Endothelial cell of umbilical vein (primary cell): ENCODE measurements at regions not wholly inside any gene's neighbourhood (a gene's known extent, or its start where the extent isn't known, plus 50 kb on each side); places are given as distances from the start of the nearest gene placed in this dataset.

ENCODE experiments used
- BruUV-seq: library from RNA; stranded (reverse); fragments of 400-500 nt; replicated peaks from 2 replicates; lab custom pipeline; 2021; lab: Mats Ljungman, UMichigan
- CTCF ChIA-PET: fragments of 300-600, 350-600 bp; sonication (Branson Sonifier 250); formaldehyde crosslinking; loops from one replicate; lab custom pipeline; 2021; ENCODE audit warnings: antibody characterized with exemption, inconsistent platforms; lab: Charles Lee
- POLR2A ChIA-PET: fragments of 300-600, 350-600 bp; sonication (Branson Sonifier 250); formaldehyde crosslinking; loops from one replicate; lab custom pipeline; 2021; ENCODE audit warnings: antibody characterized with exemption, inconsistent platforms; lab: Charles Lee
- DNase-seq: peaks from one replicate; pipeline ENCODE4 v3.0.0-alpha.2; 2011; ENCODE audit warnings: low read depth, low spot score
- FAIRE-seq: peaks from 2 replicates; lab custom pipeline; 2011; peaks lifted over from hg19 to GRCh38; lab: Jason Lieb, UNC
- H2AFZ ChIP-seq: 2 replicates; pipeline ENCODE4 v1.6.0; 2012; ENCODE audit warnings: low read depth, low read length, control low read depth, inconsistent platforms
- H3K27ac ChIP-seq: 2 replicates; pipeline ENCODE4 v1.5.1; 2011; ENCODE audit warnings: low read depth, mild to moderate bottlenecking, control low read depth, low read length, moderate library complexity; ENCODE audit not compliant: insufficient read depth
- H3K27me3 ChIP-seq, 2 experiments: 2 replicates each; pipeline versions ENCODE4 v1.6.0 to v1.6.1; 2011; ENCODE audit warnings: low read length in 2 of 2, mixed read lengths in 1 of 2; ENCODE audit not compliant: control insufficient read depth in 2 of 2, insufficient read depth in 2 of 2
- H3K36me3 ChIP-seq, 2 experiments: 2 replicates in 1 of 2; 3 replicates in 1 of 2; pipeline ENCODE4 v1.5.1; 2011; ENCODE audit warnings: low read length in 2 of 2, mild to moderate bottlenecking in 1 of 2, moderate library complexity in 1 of 2; ENCODE audit not compliant: control insufficient read depth in 2 of 2, insufficient read depth in 2 of 2; ENCODE audit errors: extremely low read depth in 1 of 2
- H3K4me1 ChIP-seq: 3 replicates; pipeline ENCODE4 v1.5.1; 2011; ENCODE audit warnings: mild to moderate bottlenecking, low read length; ENCODE audit not compliant: control insufficient read depth, insufficient read depth; ENCODE audit errors: extremely low read depth
- H3K4me2 ChIP-seq: 2 replicates; pipeline ENCODE4 v1.6.1; 2011; ENCODE audit warnings: low read length, control low read depth, mixed read lengths; ENCODE audit not compliant: insufficient read depth
- H3K4me3 ChIP-seq, 3 experiments: fragments of 200-600 bp in 1 of 3; sonication (generic), shearing (Covaris generic) in 1 of 3; replicated peaks in 1 of 3; 2 replicates each; pipeline ENCODE4 v1.5.1; 2011 to 2016; ENCODE audit warnings: control low read depth in 3 of 3, low read length in 3 of 3, mild to moderate bottlenecking in 2 of 3, inconsistent platforms in 1 of 3, low read depth in 1 of 3, moderate library complexity in 1 of 3; ENCODE audit not compliant: insufficient read depth in 1 of 3
- H3K79me2 ChIP-seq: 2 replicates; pipeline ENCODE4 v1.6.0; 2012; ENCODE audit warnings: low read length, inconsistent platforms; ENCODE audit not compliant: control insufficient read depth, insufficient read depth
- H3K9ac ChIP-seq: replicated peaks from 2 replicates; pipeline ENCODE3; 2011; ENCODE audit warnings: low read length, control low read depth; ENCODE audit not compliant: insufficient read depth; ENCODE audit errors: extremely low read depth
- H3K9me1 ChIP-seq: replicated peaks from 3 replicates; pipeline ENCODE4 v1.6.0; 2011; ENCODE audit warnings: mild to moderate bottlenecking, low read length; ENCODE audit not compliant: control insufficient read depth, insufficient read depth; ENCODE audit errors: extremely low read depth
- H3K9me3 ChIP-seq: replicated peaks from 2 replicates; pipeline ENCODE4 v1.5.1; 2012; ENCODE audit warnings: low read length, inconsistent platforms; ENCODE audit not compliant: control insufficient read depth, insufficient read depth
- H4K20me1 ChIP-seq: replicated peaks from 2 replicates; pipeline ENCODE3; 2011; ENCODE audit warnings: mild to moderate bottlenecking, low read length; ENCODE audit not compliant: control insufficient read depth, insufficient read depth; ENCODE audit errors: extremely low read depth
- CTCF ChIP-seq, 2 donors: IDR thresholded peaks; 1 replicate in 1 of 2; 2 replicates in 1 of 2; pipeline ENCODE4 v1.5.1; 2011; ENCODE audit warnings: low read length in 2 of 2, mild to moderate bottlenecking in 2 of 2, moderate library complexity in 2 of 2, control low read depth in 1 of 2, inconsistent platforms in 1 of 2, low read depth in 1 of 2; ENCODE audit not compliant: insufficient read depth in 1 of 2; ENCODE audit errors: extremely low read depth in 1 of 2
- EZH2 ChIP-seq: IDR thresholded peaks from 2 replicates; pipeline ENCODE4 v1.6.1; 2012; ENCODE audit warnings: borderline replicate concordance, low read depth, mild to moderate bottlenecking, moderate library complexity, low read length, inconsistent platforms; ENCODE audit not compliant: severe bottlenecking
- FOS ChIP-seq: IDR thresholded peaks from 2 replicates; pipeline ENCODE4 v1.6.1; 2011; ENCODE audit warnings: mild to moderate bottlenecking, low read length, moderate library complexity, borderline replicate concordance; ENCODE audit not compliant: insufficient read depth
- GATA2 ChIP-seq: IDR thresholded peaks from 2 replicates; pipeline ENCODE4 v1.7.0; 2011; ENCODE audit warnings: low read depth, mild to moderate bottlenecking, moderate library complexity, mixed read lengths, low read length; ENCODE audit not compliant: insufficient read length, insufficient read depth
- JUN ChIP-seq: IDR thresholded peaks from 2 replicates; pipeline ENCODE4 v1.6.1; 2011; ENCODE audit warnings: borderline replicate concordance, low read depth; ENCODE audit not compliant: insufficient read length, insufficient read depth
- MAX ChIP-seq: IDR thresholded peaks from 2 replicates; pipeline ENCODE4 v1.6.1; 2011; ENCODE audit not compliant: insufficient read depth, insufficient read length
- MYC ChIP-seq: IDR thresholded peaks from one replicate; pipeline ENCODE4 v1.6.1; 2011; ENCODE audit warnings: mild to moderate bottlenecking, low read depth, low read length
- POLR2A ChIP-seq: IDR thresholded peaks from 2 replicates; pipeline ENCODE4 v1.6.1; 2012; ENCODE audit warnings: low read depth, mild to moderate bottlenecking, control low read depth, low read length
- POLR2AphosphoS5 ChIP-seq: IDR thresholded peaks from 2 replicates; pipeline ENCODE4 v1.6.1; 2012; ENCODE audit warnings: low read depth, mild to moderate bottlenecking, control low read depth, low read length, moderate library complexity; ENCODE audit not compliant: insufficient read depth
- dilution Hi-C: fragments of 300-500 bp; cut with MboI; formaldehyde crosslinking; loops from one replicate; pipeline ENCODE4 v1.15.0; 2019; ENCODE audit warnings: low sequenced_read_pairs; ENCODE audit not compliant: extremely low pct_ligation_motif_present
- intact Hi-C: fragments of 100-400 bp; cut with micrococcal nuclease; formaldehyde crosslinking; loops from one replicate; pipeline ENCODE4 v1.10.0; 2022

GRCh38 chr9:19640014-19640413, 148.8 kb downstream of the SLC24A2 start:
- no peak overlapping the region for H3K4me3 ChIP-seq
- no peak overlapping the region for H3K4me2 ChIP-seq
- DNase-seq = no peak
- H3K9ac ChIP-seq = no peak overlapping the region
- no peaks in the 10 kb centered on the region for H4K20me1 ChIP-seq
- no peaks in the 10 kb centered on the region for H3K9me3 ChIP-seq
- H3K9me1 ChIP-seq = no peaks in the 10 kb centered on the region
- no peaks in the 10 kb centered on the region for H3K36me3 ChIP-seq
- TF ChIP-seq POLR2A = no peak
- no peak for TF ChIP-seq MYC
- no peak for TF ChIP-seq MAX
- TF ChIP-seq FOS = no peak
- no peak for TF ChIP-seq CTCF (IDR thresholded peaks at IDR 0.05; ENCODE audit: extremely low read depth in 1 of 2, insufficient read depth in 1 of 2, low read depth in 1 of 2, low read length in 2 of 2)
- TF ChIP-seq GATA2 = no peak
- TF ChIP-seq POLR2AphosphoS5 = no peak
- no peak for TF ChIP-seq JUN
- TF ChIP-seq EZH2 = no peak
- H3K4me1 ChIP-seq = no peaks in the 10 kb centered on the region
- no peaks in the 10 kb centered on the region for H3K79me2 ChIP-seq
- no peak overlapping the region for H2AFZ ChIP-seq
- dilution Hi-C loops (no loop called here), intact Hi-C loops (no loop called here)
- BruUV-seq = no TSS peak
- no peaks in the 10 kb centered on the region for H3K27me3 ChIP-seq
- no peak for FAIRE-seq
- POLR2A ChIA-PET = interaction anchor here (0.5 kb wide), 1 partner anchor 9 kb away, joined by 6 read pairs; no protein-coding TSS in a partner anchor
- CTCF ChIA-PET = no interaction called here
- H3K27ac ChIP-seq = no peak overlapping the region
